Panc1 (cell line): ENCODE measurements at regions not wholly inside any gene's neighbourhood (a gene's known extent, or its start where the extent isn't known, plus 50 kb on each side); places are given as distances from the start of the nearest gene placed in this dataset.

Experiments
- ATAC-seq: fragments of 200-7000 bp; cut with Tn5 transposase; 2 replicates; pipeline ENCODE4 v1.9.1; 2020; ENCODE audit warnings: mild to moderate bottlenecking, moderate library complexity
- BruUV-seq: library from RNA; stranded (reverse); fragments of 400-500 nt; replicated peaks from 2 replicates; lab custom pipeline; 2021; lab: Mats Ljungman, UMichigan
- CTCF ChIA-PET: fragments of 300-600 bp; sonication (Branson Sonifier 250); formaldehyde crosslinking; loops from one replicate; lab custom pipeline; 2022; ENCODE audit warnings: antibody characterized with exemption; lab: Charles Lee
- POLR2A ChIA-PET: fragments of 300-600 bp; sonication (Branson Sonifier 250); formaldehyde crosslinking; loops from one replicate; lab custom pipeline; 2022; ENCODE audit warnings: antibody characterized with exemption; lab: Charles Lee
- DNase-seq: peaks from one replicate; pipeline ENCODE4 v3.0.0-alpha.2; 2010; ENCODE audit warnings: low read depth, low spot score
- H3K27ac ChIP-seq: 2 replicates; pipeline ENCODE4 v1.5.1; 2011; ENCODE audit warnings: mild to moderate bottlenecking, low read length, inconsistent platforms
- H3K27me3 ChIP-seq: fragments of 200-500 bp; sonication (Bioruptor generic); 2 replicates; pipeline ENCODE4 v1.6.0; 2014; ENCODE audit warnings: low read length, inconsistent platforms; ENCODE audit not compliant: control insufficient read depth, insufficient read depth
- H3K36me3 ChIP-seq: fragments of 200-500 bp; sonication (Bioruptor generic); 2 replicates; pipeline ENCODE4 v1.5.1; 2014; ENCODE audit warnings: inconsistent platforms, mild to moderate bottlenecking, low read length, moderate library complexity; ENCODE audit not compliant: control insufficient read depth, insufficient read depth
- H3K4me1 ChIP-seq: 2 replicates; pipeline ENCODE4 v1.5.1; 2011; ENCODE audit warnings: inconsistent platforms, mild to moderate bottlenecking, low read length, moderate library complexity; ENCODE audit not compliant: control insufficient read depth, insufficient read depth
- H3K4me3 ChIP-seq, 2 experiments: 2 replicates each; pipeline ENCODE4 v1.5.1; 2011 to 2012; ENCODE audit warnings: low read depth in 2 of 2, low read length in 2 of 2, mild to moderate bottlenecking in 2 of 2, inconsistent platforms in 1 of 2, moderate library complexity in 1 of 2
- H3K9me3 ChIP-seq: fragments of 200-500 bp; sonication (Bioruptor generic); 2 replicates; pipeline ENCODE4 v1.5.1; 2014; ENCODE audit warnings: low read depth, mild to moderate bottlenecking, inconsistent platforms, low read length, moderate library complexity; ENCODE audit not compliant: control insufficient read depth, insufficient read depth
- CTCF ChIP-seq: fragments of 450-650 bp; IDR thresholded peaks from 2 replicates; pipeline ENCODE4 v1.5.1; 2017; ENCODE audit warnings: mild to moderate bottlenecking
- POLR2AphosphoS5 ChIP-seq: IDR thresholded peaks from 2 replicates; pipeline ENCODE4 v1.6.1; 2012; ENCODE audit warnings: mild to moderate bottlenecking, low read depth, low read length, moderate library complexity
- REST ChIP-seq, 2 experiments: IDR thresholded peaks; 2 replicates each; pipeline ENCODE4 v1.6.1; 2011 to 2012; ENCODE audit warnings: low read depth in 2 of 2, control low read depth in 1 of 2, low read length in 1 of 2, mild to moderate bottlenecking in 1 of 2, moderate library complexity in 1 of 2; ENCODE audit not compliant: insufficient read depth in 1 of 2
- SIN3A ChIP-seq: IDR thresholded peaks from 2 replicates; pipeline ENCODE4 v1.6.1; 2012; ENCODE audit warnings: low read depth, mild to moderate bottlenecking, low read length, moderate library complexity, borderline replicate concordance; ENCODE audit not compliant: insufficient read depth
- TCF7L2 ChIP-seq: IDR thresholded peaks from 2 replicates; pipeline ENCODE4 v1.6.1; 2011; ENCODE audit warnings: mild to moderate bottlenecking, low read depth, low read length, inconsistent platforms
- in situ Hi-C: cut with HindIII; loops from 2 replicates; pipeline ENCODE4 v1.10.0; 2016; ENCODE audit warnings: low sequenced_read_pairs, low pct_unique_long_range_greater_than_20kb
- intact Hi-C: fragments of 100-400 bp; cut with micrococcal nuclease; formaldehyde crosslinking; loops from one replicate; pipeline ENCODE4 v1.10.0; 2022; ENCODE audit not compliant: unreplicated experiment

GRCh38 chr3:177377166-177377565, 179.9 kb upstream of the TBL1XR1 start:
- H3K27ac ChIP-seq: peak overlapping the region; percentile 25; the same call in 1 of the 2 replicates
- H3K4me3 ChIP-seq: no peak overlapping the region
- intact Hi-C loops: no loop called here
- BruUV-seq: no TSS peak
- no peak for TF ChIP-seq CTCF
- no peak for TF ChIP-seq POLR2AphosphoS5
- TF ChIP-seq SIN3A: no peak
- TF ChIP-seq REST (IDR thresholded peaks at IDR 0.05; ENCODE audit: insufficient read depth in 1 of 2, low read depth in 2 of 2, low read length in 1 of 2): no peak
- no peak for TF ChIP-seq TCF7L2
- DNase-seq (no peak), ATAC-seq (no peak)
- H3K4me1 ChIP-seq: peaks cover 2% of the 10 kb centered on the region; the same call in 1 of the 2 replicates
- ChIA-PET POLR2A (no interaction called here), CTCF (no interaction called here)
- H3K27me3 ChIP-seq: no peaks in the 10 kb centered on the region
- in situ Hi-C loops: no loop called here
- H3K36me3 ChIP-seq: no peaks in the 10 kb centered on the region
- peaks cover 3% of the 10 kb centered on the region; the same call in 1 of the 2 replicates for H3K9me3 ChIP-seq

- H3K27ac ChIP-seq: peak overlapping the region; percentile 55; the same call in 1 of the 2 replicates
- H3K4me1 ChIP-seq: peaks cover 2% of the 10 kb centered on the region; the same call in 1 of the 2 replicates
- H3K4me3 ChIP-seq: no peak overlapping the region
- TF ChIP-seq SIN3A: no peak
- ChIA-PET POLR2A (no interaction called here), CTCF (no interaction called here)
- ATAC-seq (no peak), DNase-seq (no peak)
- H3K27me3 ChIP-seq: no peaks in the 10 kb centered on the region
- intact Hi-C loops: no loop called here
- H3K36me3 ChIP-seq: no peaks in the 10 kb centered on the region
- BruUV-seq: no TSS peak
- in situ Hi-C loops: no loop called here
- H3K9me3 ChIP-seq: peaks cover 3% of the 10 kb centered on the region; the same call in 1 of the 2 replicates
These were observed 180.9 kb upstream of the TBL1XR1 start for GRCh38 chr3:177378168-177378567.

GRCh38 chr3:177379045-177379444, 181.8 kb upstream of the TBL1XR1 start:
- no peak for ATAC-seq
- intact Hi-C loops: no loop called here

More at GRCh38 chr3:177379045-177379444, 181.8 kb upstream of the TBL1XR1 start:
- H3K27me3 ChIP-seq: no peaks in the 10 kb centered on the region
- peak overlapping the region; percentile 44; the same call in 1 of the 2 replicates for H3K27ac ChIP-seq
- peaks cover 3% of the 10 kb centered on the region; the same call in 1 of the 2 replicates for H3K9me3 ChIP-seq
- DNase-seq: no peak
- no TSS peak for BruUV-seq
- POLR2A ChIA-PET: no interaction called here
- in situ Hi-C loops: no loop called here
- H3K36me3 ChIP-seq: no peaks in the 10 kb centered on the region
- H3K4me1 ChIP-seq: peaks cover 2% of the 10 kb centered on the region; the same call in 1 of the 2 replicates
- TF ChIP-seq SIN3A: no peak
- no peak for TF ChIP-seq POLR2AphosphoS5
- no peak for TF ChIP-seq REST (IDR thresholded peaks at IDR 0.05; ENCODE audit: insufficient read depth in 1 of 2, low read depth in 2 of 2, low read length in 1 of 2)
- TF ChIP-seq CTCF: no peak
- TF ChIP-seq TCF7L2: no peak
- no peak overlapping the region for H3K4me3 ChIP-seq
- CTCF ChIA-PET: no interaction called here
